Transverse colon (tissue), 4 donors: ENCODE measurements at regions not wholly inside any gene's neighbourhood (a gene's known extent, or its start where the extent isn't known, plus 50 kb on each side); places are given as distances from the start of the nearest gene placed in this dataset.

ENCODE experiments used
- EP300 ChIP-seq: sonication (generic); formaldehyde crosslinking; IDR thresholded peaks from one replicate; pipeline ENCODE4 v1.6.1; 2017; ENCODE audit warnings: antibody characterized with exemption, low read depth
- POLR2A ChIP-seq: fragments of 450-650 bp; IDR thresholded peaks from one replicate; pipeline ENCODE4 v1.6.1; 2016; ENCODE audit warnings: antibody characterized with exemption, mild to moderate bottlenecking, moderate library complexity
- POLR2AphosphoS5 ChIP-seq, 3 donors: sonication (generic); formaldehyde crosslinking; IDR thresholded peaks; one replicate each; pipeline ENCODE4 v1.6.1; 2016; ENCODE audit warnings: antibody characterized with exemption in 3 of 3
- TF ChIP-seq, protein P1 (sequence below), 5 experiments: fragments of 200-600 bp in 3 of 5; fragments of 450-650 bp in 2 of 5; sonication (generic) in 3 of 5; IDR thresholded peaks; 1 replicate in 2 of 5; 2 replicates in 3 of 5; pipeline ENCODE4 v1.5.1; 2016 to 2017; ENCODE audit warnings: antibody characterized with exemption in 5 of 5, inconsistent platforms in 3 of 5, mild to moderate bottlenecking in 2 of 5, moderate library complexity in 1 of 5

- no peak for TF ChIP-seq POLR2AphosphoS5 (IDR thresholded peaks at IDR 0.05)
- TF ChIP-seq, protein P1, sequence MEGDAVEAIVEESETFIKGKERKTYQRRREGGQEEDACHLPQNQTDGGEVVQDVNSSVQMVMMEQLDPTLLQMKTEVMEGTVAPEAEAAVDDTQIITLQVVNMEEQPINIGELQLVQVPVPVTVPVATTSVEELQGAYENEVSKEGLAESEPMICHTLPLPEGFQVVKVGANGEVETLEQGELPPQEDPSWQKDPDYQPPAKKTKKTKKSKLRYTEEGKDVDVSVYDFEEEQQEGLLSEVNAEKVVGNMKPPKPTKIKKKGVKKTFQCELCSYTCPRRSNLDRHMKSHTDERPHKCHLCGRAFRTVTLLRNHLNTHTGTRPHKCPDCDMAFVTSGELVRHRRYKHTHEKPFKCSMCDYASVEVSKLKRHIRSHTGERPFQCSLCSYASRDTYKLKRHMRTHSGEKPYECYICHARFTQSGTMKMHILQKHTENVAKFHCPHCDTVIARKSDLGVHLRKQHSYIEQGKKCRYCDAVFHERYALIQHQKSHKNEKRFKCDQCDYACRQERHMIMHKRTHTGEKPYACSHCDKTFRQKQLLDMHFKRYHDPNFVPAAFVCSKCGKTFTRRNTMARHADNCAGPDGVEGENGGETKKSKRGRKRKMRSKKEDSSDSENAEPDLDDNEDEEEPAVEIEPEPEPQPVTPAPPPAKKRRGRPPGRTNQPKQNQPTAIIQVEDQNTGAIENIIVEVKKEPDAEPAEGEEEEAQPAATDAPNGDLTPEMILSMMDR (IDR thresholded peaks at IDR 0.05), result no peak
- TF ChIP-seq POLR2A, result no peak
- TF ChIP-seq EP300, result no peak
These were observed 137.3 kb upstream of the PDE5A start for GRCh38 chr4:119765951-119766350.
